ENCODE measurements at regions not wholly inside any gene's neighbourhood (a gene's known extent, or its start where the extent isn't known, plus 50 kb on each side); places are given as distances from the start of the nearest gene placed in this dataset.

- FAIRE-seq: no peak
- Histone ChIP-seq H3K4me3 (replicated peaks in 1 of 3; ENCODE audit: insufficient read depth in 1 of 3, low read depth in 2 of 3, low read length in 3 of 3) (no peak overlapping the region), H3K4me1 (ENCODE audit: insufficient read depth, low read length) (no peaks in the 10 kb centered on the region), H3K79me2 (ENCODE audit: insufficient read depth, low read length) (no peaks in the 10 kb centered on the region), H3K27me3 (ENCODE audit: control insufficient read depth in 1 of 2, insufficient read depth in 2 of 2, low read length in 2 of 2) (peaks cover 0 to 25% of the 10 kb centered on the region in 2 experiments; a peak in 3 of 5 replicates), H3K9ac (ENCODE audit: insufficient read depth, low read depth, low read length) (no peak overlapping the region), H3K36me3 (replicated peaks in 1 of 2; ENCODE audit: control insufficient read depth in 1 of 2, insufficient read depth in 2 of 2, low read length in 2 of 2) (no peaks in the 10 kb centered on the region), H4K20me1 (ENCODE audit: insufficient read depth, low read length) (no peaks in the 10 kb centered on the region), H3K9me3 (ENCODE audit: low read length) (no peaks in the 10 kb centered on the region), H3K4me2 (ENCODE audit: low read depth, low read length) (no peak overlapping the region), H2AFZ (ENCODE audit: low read length) (no peak overlapping the region), H3K27ac (ENCODE audit: extremely low read length, insufficient read depth, low read length) (no peak overlapping the region)
- DNase-seq (ENCODE audit: low spot score): no peak
- 7% methylated on average over 2 of the region's 2 CpGs for WGBS (ENCODE audit: low lambda C conversion rate)
- ChIA-PET POLR2A (no interaction called here), CTCF (ENCODE audit: low intra/inter-chr PET ratio, low total read pairs) (no interaction called here)
- intact Hi-C loops (cut with micrococcal nuclease; ENCODE audit: unreplicated experiment): no loop called here
- no TSS peak for BruUV-seq (replicated peaks)
- in situ Hi-C loops (cut with HindIII; ENCODE audit: extremely low pct_ligation_motif_present, low pct_unique_long_range_greater_than_20kb): no loop called here
- no peak for ATAC-seq
- TF ChIP-seq MTERF4 (CRISPR knock-in tag; IDR thresholded peaks at IDR 0.05) (no peak), ZNF354B (CRISPR knock-in tag; IDR thresholded peaks at IDR 0.05) (no peak), TFE3 (CRISPR knock-in tag; IDR thresholded peaks at IDR 0.05) (no peak), ZNF788 (CRISPR knock-in tag; IDR thresholded peaks at IDR 0.05; ENCODE audit: borderline replicate concordance) (no peak), NRL (CRISPR knock-in tag; IDR thresholded peaks at IDR 0.05; ENCODE audit: borderline replicate concordance) (no peak), ZNF468 (CRISPR knock-in tag; IDR thresholded peaks at IDR 0.05) (no peak), ZBTB7A (CRISPR knock-in tag; IDR thresholded peaks at IDR 0.05) (no peak), MLX (CRISPR knock-in tag; IDR thresholded peaks at IDR 0.05) (no peak), ZNF30 (CRISPR knock-in tag; IDR thresholded peaks at IDR 0.05) (no peak), RXRB (CRISPR knock-in tag; IDR thresholded peaks at IDR 0.05; ENCODE audit: borderline replicate concordance) (no peak), KLF9 (CRISPR knock-in tag; IDR thresholded peaks at IDR 0.05; ENCODE audit: low read depth) (no peak)
Observed at GRCh38 chr2:65611488-65611887, 179.1 kb upstream of the SPRED2 start.
